Activated naive CD4-positive, alpha-beta T cell treated with anti-CD3 and anti-CD28 coated beads, Interleukin-2, amount 50 U/mL, for 24 hours (primary cell): ENCODE measurements at regions not wholly inside any gene's neighbourhood (a gene's known extent, or its start where the extent isn't known, plus 50 kb on each side); places are given as distances from the start of the nearest gene placed in this dataset.
A peak's percentile ranks its signal among the peaks of the same experiment; 100 is the strongest.
"Not testable (repeated sequence)": the region's sequence is repeated elsewhere in the genome, so short reads cannot be mapped to it uniquely, and the experiment has no call there.

Experiments
- H3K27ac Mint-ChIP-seq: one replicate; pipeline ENCODE4 v1.8.0; 2021; ENCODE audit warnings: mild to moderate bottlenecking, mixed read lengths
- H3K27me3 Mint-ChIP-seq: one replicate; pipeline ENCODE4 v1.8.0; 2021; ENCODE audit warnings: mixed read lengths
- H3K36me3 Mint-ChIP-seq: one replicate; pipeline ENCODE4 v1.8.0; 2021; ENCODE audit warnings: mixed read lengths
- H3K4me1 Mint-ChIP-seq: one replicate; pipeline ENCODE4 v1.8.0; 2021; ENCODE audit warnings: mixed read lengths
- H3K4me3 Mint-ChIP-seq: one replicate; pipeline ENCODE4 v1.8.0; 2021; ENCODE audit warnings: mild to moderate bottlenecking, mixed read lengths
- H3K9me3 Mint-ChIP-seq: one replicate; pipeline ENCODE4 v1.8.0; 2021; ENCODE audit warnings: mixed read lengths

DNA sequence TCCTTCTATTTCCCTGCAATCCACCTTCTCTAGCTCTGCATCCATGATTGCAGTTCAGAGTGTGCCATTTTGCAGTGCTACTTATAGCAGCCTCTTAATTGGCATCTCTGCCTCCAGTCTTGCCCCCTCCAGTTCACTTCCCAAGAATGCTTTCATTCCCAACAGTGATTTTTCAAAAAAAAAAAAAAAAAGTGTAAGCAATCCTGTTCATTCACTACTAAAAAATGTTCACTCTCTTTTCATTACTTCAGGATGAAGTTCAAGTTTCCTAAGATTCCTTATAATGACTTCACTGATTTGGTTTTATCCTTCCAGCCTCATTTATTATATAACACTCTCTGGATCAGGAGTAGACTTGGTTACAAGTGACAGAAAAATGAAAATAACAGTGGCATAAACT, 124.7 kb upstream of the LNX1 start:
- Mint-ChIP-seq H3K36me3 (no peaks in the 10 kb centered on the region), H3K27me3 (peaks cover 10% of the 10 kb centered on the region), H3K9me3 (no peaks in the 10 kb centered on the region), H3K27ac (no peak overlapping the region), H3K4me1 (no peaks in the 10 kb centered on the region), H3K4me3 (no peak overlapping the region)

- H3K4me1 Mint-ChIP-seq: no peaks in the 10 kb centered on the region
- H3K27ac Mint-ChIP-seq: no peak overlapping the region
- H3K9me3 Mint-ChIP-seq: no peaks in the 10 kb centered on the region
- no peaks in the 10 kb centered on the region for H3K36me3 Mint-ChIP-seq
- no peak overlapping the region for H3K4me3 Mint-ChIP-seq
- peaks cover 6% of the 10 kb centered on the region for H3K27me3 Mint-ChIP-seq
Observed at GRCh38 chr4:53714236-53715140, 123.2 kb upstream of the LNX1 start.

DNA sequence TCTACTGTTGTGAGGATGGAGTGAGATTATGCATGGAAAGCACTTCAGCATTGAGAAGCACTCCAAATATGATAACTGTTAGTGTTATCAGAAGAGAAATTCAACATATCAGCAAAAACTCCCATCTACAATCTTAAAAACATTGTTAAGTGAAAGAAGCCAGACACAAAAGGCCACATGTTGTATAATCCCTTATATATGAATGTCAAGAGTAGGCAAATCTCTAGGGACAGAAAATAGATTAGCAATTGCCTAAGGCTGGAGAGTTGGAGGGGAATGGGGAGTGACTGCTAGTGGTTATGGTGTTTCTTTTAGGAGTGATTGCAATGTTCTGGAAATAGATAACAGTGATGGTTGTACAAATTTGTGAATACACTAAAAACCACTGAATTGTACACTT, 122.5 kb upstream of the LNX1 start:
- Mint-ChIP-seq H3K36me3 (no peaks in the 10 kb centered on the region), H3K27ac (no peak overlapping the region), H3K9me3 (no peaks in the 10 kb centered on the region), H3K4me1 (no peaks in the 10 kb centered on the region), H3K4me3 (no peak overlapping the region), H3K27me3 (peaks cover 7% of the 10 kb centered on the region)

DNA sequence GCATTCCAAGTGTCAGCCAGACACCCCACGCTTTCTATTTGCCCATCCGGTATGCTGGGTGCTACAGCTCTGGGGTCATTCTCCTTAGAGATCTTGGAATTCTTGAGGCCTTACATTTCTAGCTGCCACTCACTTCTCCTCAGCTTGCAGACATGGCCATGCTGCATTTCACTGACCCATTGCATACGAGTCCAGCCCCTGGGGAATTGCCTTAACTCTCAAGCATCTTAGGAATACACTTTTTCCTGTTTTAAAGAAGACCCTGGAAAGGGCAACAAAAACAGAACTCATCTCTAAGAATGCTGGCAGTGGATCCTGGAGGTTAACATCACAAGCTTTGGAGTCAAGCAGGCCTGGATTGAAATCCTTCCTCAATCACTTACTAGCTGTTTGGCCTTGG, 122.0 kb upstream of the LNX1 start:
- Mint-ChIP-seq H3K4me3 (no peak overlapping the region), H3K27ac (no peak overlapping the region), H3K9me3 (no peaks in the 10 kb centered on the region), H3K36me3 (no peaks in the 10 kb centered on the region), H3K27me3 (peaks cover 7% of the 10 kb centered on the region), H3K4me1 (no peaks in the 10 kb centered on the region)

- H3K27ac Mint-ChIP-seq: no peak overlapping the region
- no peak overlapping the region for H3K4me3 Mint-ChIP-seq
- no peaks in the 10 kb centered on the region for H3K4me1 Mint-ChIP-seq
- peaks cover 8% of the 10 kb centered on the region for H3K27me3 Mint-ChIP-seq
- no peaks in the 10 kb centered on the region for H3K9me3 Mint-ChIP-seq
- H3K36me3 Mint-ChIP-seq: no peaks in the 10 kb centered on the region
Observed at GRCh38 chr4:53712408-53713020, 121.2 kb upstream of the LNX1 start.

DNA sequence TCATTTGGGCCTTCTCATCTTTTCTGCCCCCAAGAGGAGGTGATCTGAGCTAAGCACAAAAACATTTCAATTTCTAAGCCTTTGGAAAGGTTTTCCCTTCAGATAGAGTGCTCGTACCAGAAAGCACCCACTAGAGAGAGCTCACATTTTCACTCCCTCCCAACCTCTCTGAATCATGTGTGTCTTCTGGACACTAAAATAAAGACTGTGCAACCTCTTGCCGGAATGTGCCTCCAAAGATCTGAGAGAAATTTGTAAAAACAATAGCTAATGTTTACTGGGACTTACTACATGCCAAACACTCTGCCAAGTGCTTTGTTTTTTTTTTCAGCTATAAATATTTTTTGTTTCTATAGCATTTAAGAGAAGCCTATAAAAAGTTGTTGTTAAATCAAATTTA, 120.6 kb upstream of the LNX1 start:
- Mint-ChIP-seq H3K4me1 (no peaks in the 10 kb centered on the region), H3K27ac (no peak overlapping the region), H3K27me3 (peaks cover 6% of the 10 kb centered on the region), H3K9me3 (no peaks in the 10 kb centered on the region), H3K4me3 (no peak overlapping the region), H3K36me3 (no peaks in the 10 kb centered on the region)

- Mint-ChIP-seq H3K27ac (no peak overlapping the region), H3K36me3 (no peaks in the 10 kb centered on the region), H3K9me3 (no peaks in the 10 kb centered on the region), H3K27me3 (peaks cover 5% of the 10 kb centered on the region), H3K4me3 (no peak overlapping the region), H3K4me1 (no peaks in the 10 kb centered on the region)
Observed at GRCh38 chr4:53709693-53710092, 118.4 kb upstream of the LNX1 start.

DNA sequence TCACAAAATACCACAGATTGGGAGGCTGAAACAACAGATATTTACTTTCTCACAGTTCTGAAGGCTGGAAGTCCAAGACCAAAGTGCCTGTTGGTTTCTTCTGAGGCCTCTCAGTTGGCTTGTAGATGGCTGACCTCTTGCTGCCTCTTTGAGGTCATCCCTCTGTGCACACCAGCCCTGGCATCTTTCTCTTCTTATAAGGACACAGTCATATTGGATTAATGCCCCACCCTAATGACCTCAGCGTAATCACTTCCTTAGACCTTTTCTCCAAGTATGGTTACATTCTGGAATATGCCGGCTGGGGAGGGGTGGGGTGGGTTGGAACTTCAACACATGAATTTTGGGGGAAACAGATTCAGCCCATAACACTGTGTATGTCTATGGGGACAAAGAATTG, 116.2 kb upstream of the LNX1 start:
- Mint-ChIP-seq H3K27me3 (peaks cover 9% of the 10 kb centered on the region), H3K4me3 (no peak overlapping the region), H3K4me1 (peaks cover 6% of the 10 kb centered on the region), H3K27ac (no peak overlapping the region), H3K9me3 (no peaks in the 10 kb centered on the region), H3K36me3 (no peaks in the 10 kb centered on the region)

- H3K27me3 Mint-ChIP-seq: peaks cover 9% of the 10 kb centered on the region
- no peak overlapping the region for H3K4me3 Mint-ChIP-seq
- H3K4me1 Mint-ChIP-seq: peaks cover 6% of the 10 kb centered on the region
- no peaks in the 10 kb centered on the region for H3K36me3 Mint-ChIP-seq
- no peaks in the 10 kb centered on the region for H3K9me3 Mint-ChIP-seq
- H3K27ac Mint-ChIP-seq: no peak overlapping the region
Observed at GRCh38 chr4:53706422-53707032, 115.2 kb upstream of the LNX1 start.

DNA sequence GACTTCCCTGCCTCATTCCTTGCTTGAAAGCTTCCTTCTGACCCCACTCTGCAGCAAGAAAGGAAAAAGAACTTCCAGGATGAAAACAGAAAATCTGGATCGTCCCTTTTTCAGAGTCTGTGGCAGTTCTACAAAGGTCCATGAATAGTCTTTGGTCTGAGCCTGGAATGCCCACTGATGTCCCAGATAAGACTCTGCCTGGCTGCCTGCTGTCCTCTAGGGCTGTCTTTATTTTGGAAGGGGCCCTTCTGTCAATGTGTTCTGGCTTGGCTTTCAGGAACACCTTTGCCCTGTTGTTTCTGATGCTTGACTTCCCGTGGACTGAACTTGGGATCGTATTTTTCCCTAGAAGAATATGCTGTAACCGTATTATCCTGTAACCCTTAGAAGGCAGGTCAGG, 114.7 kb upstream of the LNX1 start:
- Mint-ChIP-seq H3K36me3 (no peaks in the 10 kb centered on the region), H3K4me3 (no peak overlapping the region), H3K9me3 (no peaks in the 10 kb centered on the region), H3K27ac (no peak overlapping the region), H3K4me1 (peaks cover 6% of the 10 kb centered on the region), H3K27me3 (peaks cover 9% of the 10 kb centered on the region)

DNA sequence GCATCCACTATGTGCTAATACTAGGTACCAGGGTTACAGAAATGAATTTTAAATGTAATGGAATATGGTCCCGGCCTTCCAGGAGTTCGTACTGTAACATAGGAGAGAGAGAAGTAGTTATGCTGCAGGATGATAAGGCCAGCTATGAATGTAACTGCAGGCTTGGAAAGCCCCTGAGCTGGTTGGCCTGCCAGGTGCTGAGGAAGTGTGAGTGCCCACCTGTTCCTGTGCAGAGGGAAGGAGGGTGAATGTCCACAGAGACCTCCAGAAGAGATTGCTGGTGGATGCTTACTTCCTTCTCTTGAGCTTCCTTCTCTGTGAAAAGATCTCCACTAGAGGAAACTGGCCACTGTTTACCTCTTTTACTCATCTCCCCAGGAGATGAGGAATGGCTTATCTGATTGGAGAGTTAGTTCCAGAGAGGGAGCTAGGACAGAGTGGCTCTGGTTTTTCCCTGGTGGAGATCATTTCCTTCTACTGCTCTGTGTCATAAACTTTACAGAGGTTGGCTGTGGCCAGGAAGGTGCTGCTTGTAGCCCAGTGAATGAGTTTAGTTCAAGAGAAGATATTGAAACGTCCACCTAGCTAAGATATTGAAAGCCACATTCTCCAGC, 114.0 kb upstream of the LNX1 start:
- no peaks in the 10 kb centered on the region for H3K36me3 Mint-ChIP-seq
- H3K4me3 Mint-ChIP-seq: no peak overlapping the region
- peaks cover 6% of the 10 kb centered on the region for H3K4me1 Mint-ChIP-seq
- H3K27ac Mint-ChIP-seq: no peak overlapping the region
- peaks cover 9% of the 10 kb centered on the region for H3K27me3 Mint-ChIP-seq
- H3K9me3 Mint-ChIP-seq: no peaks in the 10 kb centered on the region

DNA sequence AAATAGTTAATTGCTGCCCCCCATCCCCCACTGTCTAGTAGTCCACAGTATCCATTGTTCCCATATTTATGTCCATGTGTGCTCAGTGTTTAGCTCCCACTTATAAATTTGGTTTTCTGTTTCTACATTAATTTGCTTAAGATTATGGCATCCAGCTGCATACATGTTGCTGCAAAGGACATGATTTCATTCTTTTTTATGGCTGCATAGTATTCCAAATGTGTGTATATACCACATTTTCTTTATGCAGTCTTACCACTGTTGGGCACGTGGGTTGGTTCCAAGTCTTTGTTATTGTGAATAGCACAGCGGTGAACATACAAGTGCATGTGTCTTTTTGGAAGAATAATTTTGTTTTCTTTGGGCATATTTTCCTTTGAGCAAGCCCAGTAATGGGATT, 113.0 kb upstream of the LNX1 start:
- Mint-ChIP-seq H3K27me3 (peaks cover 9% of the 10 kb centered on the region), H3K4me3 (no peak overlapping the region), H3K4me1 (peaks cover 6% of the 10 kb centered on the region), H3K27ac (no peak overlapping the region), H3K36me3 (no peaks in the 10 kb centered on the region), H3K9me3 (no peaks in the 10 kb centered on the region)

DNA sequence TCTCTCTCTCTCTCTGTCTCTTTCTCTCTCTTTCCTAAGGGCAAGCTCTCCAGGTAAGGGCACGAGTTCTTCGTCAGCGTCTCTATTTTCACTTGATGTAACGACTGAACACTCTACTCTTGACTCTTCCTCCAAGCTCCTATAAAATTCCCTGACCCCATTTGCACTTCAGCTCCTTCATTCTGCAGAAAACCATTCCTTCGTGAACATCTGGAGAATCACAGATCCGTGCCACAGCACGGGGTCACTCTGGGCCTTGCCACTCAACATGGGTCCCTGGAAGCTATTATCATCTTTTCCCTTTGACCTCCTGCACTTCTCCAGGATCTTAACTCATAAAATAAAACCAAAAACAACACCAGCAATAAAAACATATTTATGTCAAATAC, 112.0 kb upstream of the LNX1 start:
- H3K27me3 Mint-ChIP-seq: peaks cover 9% of the 10 kb centered on the region
- H3K27ac Mint-ChIP-seq: no peak overlapping the region
- H3K4me3 Mint-ChIP-seq: peak overlapping the region; percentile 0
- H3K9me3 Mint-ChIP-seq: no peaks in the 10 kb centered on the region
- H3K4me1 Mint-ChIP-seq: peaks cover 6% of the 10 kb centered on the region
- no peaks in the 10 kb centered on the region for H3K36me3 Mint-ChIP-seq

GRCh38 chr4:53702334-53703266, 111.3 kb upstream of the LNX1 start:
- H3K27ac Mint-ChIP-seq: no peak overlapping the region
- H3K4me3 Mint-ChIP-seq: no peak overlapping the region
- no peaks in the 10 kb centered on the region for H3K9me3 Mint-ChIP-seq
- peaks cover 8% of the 10 kb centered on the region for H3K27me3 Mint-ChIP-seq
- peaks cover 6% of the 10 kb centered on the region for H3K4me1 Mint-ChIP-seq
- no peaks in the 10 kb centered on the region for H3K36me3 Mint-ChIP-seq

GRCh38 chr4:53701260-53701659, 110.0 kb upstream of the LNX1 start:
- H3K27me3 Mint-ChIP-seq, H3K9me3 Mint-ChIP-seq, H3K27ac Mint-ChIP-seq, H3K4me3 Mint-ChIP-seq, H3K4me1 Mint-ChIP-seq, H3K36me3 Mint-ChIP-seq: not testable (repeated sequence)
